HUDEP-2 (cell line): ENCODE measurements at regions not wholly inside any gene's neighbourhood (a gene's known extent, or its start where the extent isn't known, plus 50 kb on each side); places are given as distances from the start of the nearest gene placed in this dataset.
"Not testable (repeated sequence)": the region's sequence is repeated elsewhere in the genome, so short reads cannot be mapped to it uniquely, and the experiment has no call there.

Experiments used
- DNase-seq, 76 experiments: peaks; one replicate each; lab custom pipeline; 2025; ENCODE audit not compliant: unreplicated experiment in 76 of 76; lab: John Stamatoyannopoulos, UW

- no peak for DNase-seq
These were observed 123.1 kb upstream of the KCNJ6 start for GRCh38 chr21:38039369-38039768.

GRCh38 chr21:38039841-38040240, 123.6 kb upstream of the KCNJ6 start:
- DNase-seq, result no peak

- no peak for DNase-seq
These were observed 125.2 kb upstream of the KCNJ6 start for GRCh38 chr21:38041493-38041892.

GRCh38 chr21:38042246-38042645, 126.0 kb upstream of the KCNJ6 start:
- DNase-seq, result no peak

GRCh38 chr21:38048167-38048566, 131.9 kb upstream of the KCNJ6 start:
- DNase-seq, result no peak

- no peak for DNase-seq
These were observed 138.1 kb upstream of the KCNJ6 start for GRCh38 chr21:38054334-38054733.

GRCh38 chr21:38056481-38056880, 140.2 kb upstream of the KCNJ6 start:
- DNase-seq, result no peak

- DNase-seq, result no peak
These were observed 141.4 kb upstream of the KCNJ6 start for GRCh38 chr21:38057626-38058025.

GRCh38 chr21:38060533-38060932, 144.3 kb upstream of the KCNJ6 start:
- DNase-seq, result no peak

GRCh38 chr21:38067086-38067739, 151.0 kb upstream of the KCNJ6 start:
- no peak for DNase-seq

GRCh38 chr21:38072489-38072888, 156.2 kb upstream of the KCNJ6 start:
- no peak for DNase-seq

- DNase-seq, result no peak
These were observed 159.8 kb upstream of the KCNJ6 start for GRCh38 chr21:38075833-38076587.

- DNase-seq, result no peak
These were observed 161.3 kb upstream of the KCNJ6 start for GRCh38 chr21:38077569-38077968.

- DNase-seq, result no peak
These were observed 164.6 kb upstream of the KCNJ6 start for GRCh38 chr21:38080888-38081287.

- no peak for DNase-seq
These were observed 165.5 kb upstream of the KCNJ6 start for GRCh38 chr21:38081708-38082107.

- DNase-seq, result no peak
These were observed 166.8 kb upstream of the KCNJ6 start for GRCh38 chr21:38082936-38083485.

GRCh38 chr21:38083535-38083934, 167.3 kb upstream of the KCNJ6 start:
- no peak for DNase-seq

GRCh38 chr21:38086580-38086979, 170.2 kb upstream of the KCNJ15 start:
- DNase-seq, result no peak

GRCh38 chr21:38088916-38089762, 167.7 kb upstream of the KCNJ15 start:
- no peak for DNase-seq

- DNase-seq, result no peak
These were observed 167.1 kb upstream of the KCNJ15 start for GRCh38 chr21:38089763-38090046.

GRCh38 chr21:38091061-38091460, 165.7 kb upstream of the KCNJ15 start:
- DNase-seq, result not testable (repeated sequence)
